HG02885 (cell line): ENCODE measurements at regions not wholly inside any gene's neighbourhood (a gene's known extent, or its start where the extent isn't known, plus 50 kb on each side); places are given as distances from the start of the nearest gene placed in this dataset.
"Not testable (repeated sequence)": the region's sequence is repeated elsewhere in the genome, so short reads cannot be mapped to it uniquely, and the experiment has no call there.

Experiments
- ATAC-seq: cut with Tn5 transposase; IDR thresholded peaks from one replicate; pipeline ENCODE4 v1.9.1; 2021; ENCODE audit warnings: mild to moderate bottlenecking; ENCODE audit not compliant: unreplicated experiment, poor library complexity

DNA sequence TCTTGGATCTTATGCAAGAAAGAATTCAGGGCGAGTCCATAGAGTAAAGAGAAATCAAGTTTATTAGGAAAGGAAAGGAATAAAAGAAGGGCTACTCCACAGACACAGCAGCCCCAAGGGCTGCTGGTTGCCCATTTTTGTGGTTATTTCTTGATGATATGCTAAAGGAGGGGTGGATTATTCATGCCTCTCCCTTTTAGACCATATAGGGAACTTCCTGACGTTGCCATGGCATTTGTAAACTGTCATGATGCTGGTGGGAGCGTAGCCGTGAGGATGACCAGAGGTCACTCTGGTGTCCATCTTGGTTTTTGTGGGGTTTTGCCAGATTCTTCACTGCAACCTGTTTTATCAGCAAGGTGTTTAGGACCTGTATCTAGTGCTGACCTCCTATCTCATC lies 115.4 kb upstream of the CARD11 start:
- ATAC-seq, result no peak

DNA sequence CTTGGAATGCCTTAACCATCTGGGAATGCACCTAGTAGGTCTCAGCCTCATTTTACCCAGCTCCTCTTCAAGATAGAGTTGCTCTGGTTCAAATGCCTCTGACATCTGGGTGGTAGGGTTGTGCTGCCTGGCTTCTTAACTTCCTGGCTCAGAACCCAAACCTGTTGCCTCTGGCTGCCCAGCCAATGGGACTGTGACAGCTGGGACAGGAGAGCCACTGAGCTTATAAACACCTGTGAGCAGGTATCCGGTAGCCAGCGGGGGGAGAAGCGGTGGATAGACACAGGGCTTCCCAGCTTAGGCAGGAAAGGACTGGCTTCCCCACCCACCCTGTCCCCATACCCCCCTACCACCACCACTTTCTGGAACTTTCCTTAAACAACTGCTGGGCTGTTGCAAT lies 115.8 kb upstream of the CARD11 start:
- no peak for ATAC-seq

DNA sequence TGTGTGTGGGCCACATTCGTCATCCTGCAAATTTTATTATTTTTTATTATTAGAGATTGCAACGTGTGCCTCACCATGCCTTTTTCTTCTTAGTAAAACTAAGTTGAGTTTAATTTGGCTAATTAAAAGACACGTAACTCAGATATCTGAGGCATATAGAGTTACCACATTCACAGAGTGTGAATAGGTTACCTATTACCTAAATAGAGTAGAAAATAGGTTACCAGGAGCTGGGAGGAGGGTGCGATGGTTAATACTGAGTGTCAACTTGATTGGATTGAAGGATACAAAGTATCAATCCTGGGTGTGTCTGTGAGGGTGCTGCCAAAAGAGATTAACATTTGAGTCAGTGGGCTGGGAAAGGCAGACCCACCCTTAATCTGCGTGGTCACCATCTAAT lies 116.3 kb upstream of the CARD11 start:
- not testable (repeated sequence) for ATAC-seq

DNA sequence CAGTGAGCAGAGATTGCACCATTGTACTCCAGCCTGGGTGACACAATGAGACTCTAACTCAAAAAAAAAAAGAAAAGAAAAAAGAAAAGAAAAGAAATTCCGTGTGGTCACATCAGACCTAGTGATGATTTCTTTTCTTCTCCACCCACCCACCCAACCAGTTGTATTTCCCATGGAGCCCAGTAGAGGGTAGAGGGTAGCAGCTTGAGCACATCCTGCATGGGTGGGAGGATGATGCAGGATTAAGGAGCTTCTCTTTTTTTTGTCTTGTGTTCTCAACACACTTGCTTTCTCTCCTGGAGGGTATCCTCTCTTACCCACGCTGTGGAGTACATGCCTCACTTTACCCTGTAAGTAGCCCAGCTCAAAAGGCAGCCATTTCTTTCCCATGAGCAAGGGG lies 118.6 kb upstream of the CARD11 start:
- no peak for ATAC-seq

DNA sequence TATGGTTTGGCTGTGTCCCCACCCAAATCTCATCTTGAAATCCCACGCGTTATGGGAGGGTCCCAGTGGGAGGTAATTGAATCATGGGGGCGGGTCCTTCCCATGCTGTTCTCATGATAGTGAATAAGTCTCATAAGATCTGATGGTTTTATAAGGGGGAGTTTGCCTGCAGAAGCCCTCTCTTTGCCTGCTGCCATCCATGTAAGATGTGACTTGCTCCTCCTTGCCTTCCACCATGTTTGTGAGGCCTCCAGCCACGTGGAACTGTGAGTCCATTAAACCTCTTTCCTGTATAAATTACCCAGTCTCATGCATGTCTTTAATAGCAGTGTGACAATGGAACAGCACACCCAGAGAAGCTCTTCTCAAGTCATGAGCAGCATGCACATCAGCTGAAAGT lies 119.1 kb upstream of the CARD11 start:
- ATAC-seq, result not testable (repeated sequence)

DNA sequence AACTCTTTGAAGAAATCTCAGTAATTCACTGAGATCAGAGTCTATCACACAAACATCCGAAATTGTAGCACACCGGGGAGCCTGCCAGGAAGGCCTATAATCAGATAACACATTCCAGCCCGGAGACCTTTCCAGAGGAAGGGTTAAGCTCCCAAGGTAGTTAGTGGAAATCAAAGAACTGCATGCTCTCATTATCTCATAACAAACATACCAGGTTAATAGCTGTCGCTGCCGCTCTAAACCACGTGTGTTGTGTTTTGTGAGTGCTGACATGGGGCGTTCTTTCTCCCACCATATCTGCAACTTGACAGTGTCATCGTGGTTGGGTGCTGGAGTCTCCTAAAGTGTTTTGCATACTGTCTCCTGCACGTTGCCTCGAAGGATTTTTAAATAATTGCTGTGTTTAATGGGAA lies 120.7 kb upstream of the CARD11 start:
- no peak for ATAC-seq

DNA sequence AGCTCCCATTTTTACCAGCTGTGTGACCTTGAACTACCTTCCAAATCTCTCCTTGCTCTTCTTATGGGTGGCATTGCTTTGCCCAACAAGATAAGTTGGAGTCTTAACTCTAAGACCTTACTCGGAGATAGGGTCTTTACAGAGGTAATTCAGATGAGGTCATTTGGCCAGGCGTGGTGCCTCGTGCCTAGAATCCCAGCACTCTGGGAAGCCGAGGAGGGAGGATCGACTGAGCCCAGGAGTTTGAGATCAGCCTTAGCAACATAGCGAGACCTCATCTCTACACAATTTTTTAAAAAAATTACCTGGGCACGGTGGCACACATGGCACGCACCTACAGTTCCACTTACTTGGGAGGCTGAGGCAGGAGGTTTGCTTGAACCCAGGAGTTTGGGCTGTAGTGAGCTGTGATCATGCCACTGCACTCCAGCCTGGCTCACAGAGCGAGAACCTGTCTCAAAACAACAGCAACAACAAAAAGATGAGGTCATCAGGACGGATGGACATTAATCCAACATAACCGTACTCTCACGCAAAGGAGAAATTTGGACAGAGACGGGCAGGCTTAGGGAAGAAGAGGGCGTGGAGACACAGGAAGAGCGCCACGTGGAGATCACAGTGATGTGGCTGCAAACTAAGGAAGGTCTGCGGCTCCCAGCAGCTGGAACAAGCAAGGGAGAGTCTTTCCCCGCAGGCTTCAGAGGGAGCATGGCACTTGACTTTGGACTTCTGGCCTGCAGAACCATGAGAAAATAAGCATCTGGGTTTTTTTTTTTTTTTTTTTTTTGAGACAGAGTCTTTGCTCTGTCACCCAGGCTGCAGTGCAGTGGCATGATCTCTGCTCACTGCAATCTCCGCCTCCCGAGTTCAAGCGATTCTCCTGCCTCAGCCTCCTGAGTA lies 122.3 kb upstream of the CARD11 start:
- ATAC-seq, result no peak

DNA sequence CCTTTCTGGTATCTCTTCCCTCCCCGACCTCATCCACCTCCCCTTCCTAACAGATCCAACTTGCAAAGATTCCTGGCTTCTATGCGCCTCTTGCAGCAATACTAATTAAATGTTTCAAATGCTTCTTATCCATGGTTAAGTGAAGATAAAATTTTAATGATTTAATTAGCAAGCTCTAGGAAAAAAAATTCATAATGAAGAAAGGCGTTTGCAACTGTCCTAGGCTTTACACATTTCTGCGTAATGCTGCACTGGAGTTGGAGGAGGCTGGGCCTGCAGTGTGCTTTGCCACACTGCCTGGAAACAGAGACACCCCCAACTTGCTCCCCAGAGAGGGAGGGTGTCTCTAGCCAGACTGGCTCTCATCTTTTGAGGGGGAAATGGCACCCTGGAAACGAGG lies 123.9 kb upstream of the CARD11 start:
- ATAC-seq, result no peak

DNA sequence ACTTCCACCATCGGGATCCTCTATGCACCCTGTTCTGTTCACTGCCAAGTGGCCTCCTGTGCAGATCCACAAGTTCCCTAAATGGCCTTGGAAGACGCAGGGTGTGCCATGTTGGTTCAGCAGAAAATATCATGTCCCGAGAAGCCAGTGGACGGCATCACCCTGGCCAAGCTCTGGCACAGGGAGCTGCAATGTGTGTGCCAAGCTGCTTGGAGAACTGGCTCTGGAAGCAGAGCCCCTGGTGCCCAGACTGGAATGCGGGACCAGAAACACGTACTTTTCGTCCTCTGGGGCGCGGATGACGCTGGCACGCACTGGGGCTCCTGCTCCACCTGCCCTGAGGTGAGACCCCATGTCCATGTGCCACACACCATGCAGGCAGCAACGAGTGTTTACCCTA lies 124.7 kb upstream of the CARD11 start:
- no peak for ATAC-seq

DNA sequence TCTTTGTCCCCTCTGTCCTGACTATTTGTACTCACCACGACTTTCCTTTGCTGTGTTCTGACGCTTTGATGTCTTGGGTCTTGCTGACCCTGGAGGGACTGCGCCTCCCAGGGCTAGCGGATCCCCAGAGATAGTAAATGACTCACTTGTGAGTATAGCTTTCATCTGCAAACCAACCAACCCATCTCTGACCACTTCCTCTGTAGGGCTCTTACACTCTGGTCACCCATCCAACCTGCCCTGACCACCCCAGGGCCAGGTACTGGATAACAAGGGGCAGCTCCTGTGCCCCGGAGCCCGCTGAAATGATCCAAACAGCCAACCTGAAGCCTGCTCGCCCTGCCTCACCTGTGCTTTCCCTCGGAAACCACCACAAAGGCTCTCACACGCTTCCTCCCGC lies 125.2 kb upstream of the CARD11 start:
- ATAC-seq, result no peak

DNA sequence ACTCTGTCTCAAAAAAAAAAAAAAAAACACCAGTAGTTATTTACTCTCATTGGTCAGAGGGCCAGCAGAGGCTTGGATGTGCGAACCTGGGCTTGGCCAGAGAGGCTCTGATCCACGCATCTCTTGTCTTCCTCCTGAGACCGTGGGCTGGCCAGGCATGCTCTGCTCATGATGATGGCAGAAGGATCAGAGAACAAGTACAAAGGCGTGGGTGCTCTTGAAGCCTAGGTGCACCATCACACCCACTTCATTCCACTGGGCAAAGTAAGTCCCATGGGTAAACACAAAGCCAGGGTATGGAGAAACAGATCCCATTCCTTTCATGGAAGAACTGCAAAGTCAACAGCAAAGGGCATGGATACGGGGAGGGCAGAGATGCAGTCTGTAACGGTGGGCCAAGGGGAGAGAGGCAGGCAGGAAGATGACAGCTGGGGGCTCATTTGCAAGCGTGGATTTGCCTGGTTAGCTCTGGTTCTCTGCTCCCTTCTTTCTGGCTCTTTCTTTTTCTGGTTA lies 128.2 kb upstream of the SDK1 start:
- no peak for ATAC-seq

DNA sequence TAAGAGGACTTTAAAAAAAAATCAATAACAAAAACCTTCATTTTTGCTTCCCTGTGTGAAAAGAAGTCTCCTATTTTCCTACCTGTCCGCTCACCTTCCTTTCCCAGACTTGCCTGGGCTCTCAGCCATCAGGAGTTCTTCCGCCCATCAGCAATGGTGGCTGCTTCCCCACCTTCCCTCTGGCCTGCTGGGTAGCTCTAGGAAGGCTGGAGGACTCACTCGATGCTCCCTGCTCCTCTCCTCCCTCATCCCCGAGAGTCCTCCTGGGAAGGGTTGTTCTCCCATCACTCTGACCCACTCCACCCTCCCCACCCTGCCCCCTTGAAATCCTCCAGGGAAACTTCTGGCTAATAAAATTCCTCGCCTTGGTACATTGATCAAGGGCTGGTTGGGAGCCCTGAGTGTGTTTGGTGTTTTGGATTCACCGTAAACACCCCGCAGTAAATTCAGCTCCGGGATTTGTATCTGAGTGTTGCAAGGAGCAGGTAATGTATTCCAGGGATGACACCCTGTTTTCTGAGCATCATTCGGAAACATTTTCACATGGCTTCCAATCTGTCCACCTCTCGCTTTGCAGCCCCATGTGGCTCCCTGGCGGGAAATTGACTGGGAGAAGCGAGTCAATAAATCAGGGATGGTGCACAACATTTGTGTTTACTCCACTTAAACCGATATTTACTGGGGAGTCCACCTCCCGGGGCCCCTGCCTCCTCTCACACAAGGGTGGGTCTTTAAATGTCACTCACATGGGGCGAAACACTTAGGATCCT lies 126.4 kb upstream of the SDK1 start:
- ATAC-seq, result no peak

DNA sequence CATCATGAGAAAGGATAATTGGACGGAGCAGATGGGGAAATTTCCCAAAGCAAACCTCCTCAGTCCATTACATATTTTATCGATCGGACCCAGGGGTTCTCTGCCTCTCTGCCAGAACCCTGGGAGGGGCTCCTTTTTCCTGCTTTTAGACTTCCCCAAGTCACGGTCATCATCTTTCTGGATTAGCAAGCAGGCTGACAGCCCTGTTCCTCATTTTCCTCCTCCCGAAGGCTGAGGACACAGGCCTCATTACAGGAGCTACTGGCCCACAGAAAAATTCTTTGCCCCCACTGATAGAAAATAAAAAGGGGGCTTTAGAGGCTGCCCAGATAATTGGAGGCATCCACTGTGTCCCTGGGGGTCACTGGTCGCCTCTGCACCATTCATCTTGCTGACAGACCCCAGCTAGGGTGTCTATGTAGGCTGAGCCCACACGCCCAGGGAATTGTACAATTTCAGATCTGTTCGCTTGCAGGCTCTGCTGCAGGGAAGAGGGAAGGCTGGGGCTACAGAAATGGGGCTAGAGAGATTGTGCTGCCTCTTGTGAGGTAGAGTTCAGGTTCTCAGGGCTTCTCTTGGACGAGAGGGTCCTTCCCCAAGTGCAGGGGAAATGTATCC lies 125.7 kb upstream of the SDK1 start:
- ATAC-seq, result no peak

DNA sequence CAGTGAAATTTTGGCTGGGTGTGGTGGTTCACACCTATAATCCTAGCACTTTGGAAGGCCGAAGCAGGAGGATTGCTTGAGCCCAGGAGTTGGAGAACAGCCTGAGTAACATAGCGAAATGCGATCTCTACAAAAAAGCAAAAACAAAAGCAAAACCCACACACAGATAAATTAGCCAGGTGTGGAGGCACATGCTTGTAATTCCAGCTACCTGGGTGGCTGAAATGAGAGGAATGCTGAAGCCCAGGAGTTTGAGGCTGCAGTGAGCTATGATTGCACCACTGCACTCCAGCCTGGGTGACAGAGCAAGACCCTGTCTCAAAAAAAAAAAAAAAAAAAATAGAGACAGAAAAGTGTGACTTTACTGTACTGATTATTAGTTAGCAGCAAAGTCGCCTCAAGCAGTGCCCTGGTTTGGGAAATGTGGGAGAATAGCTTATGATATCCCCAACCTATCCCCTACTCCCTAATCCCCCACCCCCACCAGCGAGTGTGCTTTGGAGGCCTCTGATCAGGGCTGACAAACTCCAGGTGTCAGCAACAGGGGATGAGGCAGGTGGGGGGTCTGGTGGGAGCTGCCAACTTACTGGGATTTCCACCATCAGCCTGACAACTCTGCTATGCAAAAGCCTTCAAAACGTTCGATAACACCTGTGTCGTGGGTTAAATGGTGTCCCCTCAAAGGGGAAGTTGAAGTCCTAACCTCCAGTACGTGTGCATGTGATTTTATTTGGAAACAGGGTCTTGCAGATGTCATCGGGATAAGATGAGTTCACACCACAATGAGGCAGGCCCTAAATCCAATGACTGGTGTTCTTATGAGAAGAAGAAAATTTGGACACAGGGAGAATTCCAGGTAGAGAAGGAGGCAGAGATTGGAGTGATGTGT lies 124.7 kb upstream of the SDK1 start:
- ATAC-seq, result no peak

DNA sequence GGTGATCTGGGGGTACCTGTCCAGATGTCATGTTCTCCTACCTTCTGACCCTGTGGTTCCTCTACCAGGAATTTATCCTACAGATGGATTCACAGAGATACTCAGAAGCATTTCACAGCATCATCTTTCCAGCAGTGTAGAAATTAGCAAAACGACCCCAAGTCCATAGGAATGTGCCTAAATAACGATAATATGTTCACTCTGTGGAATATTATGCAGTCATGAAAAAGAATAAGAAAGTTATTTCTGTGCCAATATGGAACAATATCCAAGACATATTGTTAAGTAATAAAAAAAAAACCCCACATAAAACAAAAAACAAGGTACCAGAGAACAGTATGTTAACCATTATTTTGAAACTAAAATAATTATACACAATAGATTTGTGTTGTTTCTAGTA lies 123.8 kb upstream of the SDK1 start:
- no peak for ATAC-seq

DNA sequence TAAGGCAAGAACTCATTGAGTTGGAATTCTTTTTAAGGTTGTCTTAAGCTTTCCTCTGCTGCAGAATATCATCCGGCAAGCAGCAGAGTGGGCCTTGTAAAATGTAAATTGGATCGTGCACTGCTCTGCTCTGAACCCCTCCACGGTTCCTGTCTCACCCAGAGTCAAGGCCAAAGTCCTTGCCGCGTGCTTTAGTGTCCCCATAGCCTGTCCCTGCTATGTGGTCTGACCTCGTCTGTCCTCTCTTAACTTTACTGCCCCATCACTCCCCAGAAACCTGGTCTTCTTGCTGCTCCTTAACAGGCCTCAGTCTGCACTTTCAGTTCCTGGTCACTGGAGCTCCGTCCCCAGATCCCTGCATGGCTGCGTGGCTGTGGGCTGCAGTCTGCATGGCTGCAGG lies 121.6 kb upstream of the SDK1 start:
- ATAC-seq, result no peak

DNA sequence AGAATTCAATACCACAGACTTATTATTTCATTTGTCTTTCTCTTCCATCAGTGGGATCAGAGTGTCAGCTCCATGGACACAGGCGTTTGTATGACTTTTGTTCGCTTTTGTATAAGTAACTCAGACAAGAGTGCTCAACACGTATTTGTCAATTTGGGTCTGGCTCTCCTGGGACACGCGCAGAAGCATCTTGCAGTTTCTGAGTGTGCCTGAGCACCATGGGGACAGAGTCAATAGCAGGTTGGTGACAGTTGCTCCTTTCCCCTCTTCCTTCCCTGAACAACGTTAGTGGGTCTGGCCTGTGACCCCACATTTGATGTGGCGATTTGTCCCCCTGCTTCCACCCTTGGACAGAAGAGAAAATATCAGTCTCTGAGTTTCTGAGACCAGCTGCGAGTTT lies 120.4 kb upstream of the SDK1 start:
- ATAC-seq, result no peak

DNA sequence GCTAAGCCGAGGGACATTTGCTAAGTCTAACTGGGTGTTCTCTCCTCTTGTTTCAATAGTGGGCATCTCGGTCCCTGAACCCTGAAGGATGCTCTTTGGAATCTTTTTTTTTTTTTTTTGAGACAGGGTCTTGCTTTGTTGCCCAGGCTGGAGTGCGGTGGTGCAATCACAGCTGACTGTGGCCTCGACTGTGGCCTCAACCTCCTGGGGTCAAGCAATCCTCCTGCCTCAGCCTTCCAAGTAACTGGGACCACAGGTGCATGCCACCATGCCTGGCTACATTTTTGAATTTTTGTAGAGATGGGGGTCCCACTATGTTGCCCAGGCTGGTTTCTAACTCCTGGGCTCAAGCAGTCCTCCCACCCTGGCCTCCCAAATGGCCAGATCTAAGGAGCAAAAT lies 119.0 kb upstream of the SDK1 start:
- not testable (repeated sequence) for ATAC-seq

DNA sequence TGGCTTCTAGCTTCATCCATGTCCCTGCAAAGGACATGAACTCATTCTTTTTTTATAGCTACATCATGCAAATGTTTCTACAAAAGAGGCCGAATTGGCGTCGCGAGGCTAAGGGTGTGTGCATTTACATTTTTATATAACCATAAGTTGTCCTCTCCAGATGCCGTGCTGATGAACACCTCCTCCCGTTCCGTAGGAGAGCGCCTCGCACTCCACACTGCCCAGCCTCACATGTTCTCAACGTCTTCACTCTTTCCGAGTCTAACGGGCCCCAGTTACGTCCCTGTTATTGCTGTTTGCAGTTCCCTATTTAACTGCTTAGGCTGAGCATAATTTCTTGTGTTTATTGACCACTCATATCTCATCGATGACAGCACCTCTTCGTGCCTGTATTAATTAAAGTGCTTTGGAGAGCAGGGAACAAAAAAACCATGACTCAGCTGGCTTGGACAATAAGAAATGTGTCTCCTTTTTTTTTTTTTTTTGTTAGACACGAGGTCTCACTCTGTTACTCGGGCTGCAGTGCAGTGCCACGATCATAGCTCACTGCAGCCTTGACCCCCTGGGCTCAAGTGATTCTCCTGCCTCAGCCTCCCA lies 113.5 kb upstream of the SDK1 start:
- ATAC-seq, result no peak

DNA sequence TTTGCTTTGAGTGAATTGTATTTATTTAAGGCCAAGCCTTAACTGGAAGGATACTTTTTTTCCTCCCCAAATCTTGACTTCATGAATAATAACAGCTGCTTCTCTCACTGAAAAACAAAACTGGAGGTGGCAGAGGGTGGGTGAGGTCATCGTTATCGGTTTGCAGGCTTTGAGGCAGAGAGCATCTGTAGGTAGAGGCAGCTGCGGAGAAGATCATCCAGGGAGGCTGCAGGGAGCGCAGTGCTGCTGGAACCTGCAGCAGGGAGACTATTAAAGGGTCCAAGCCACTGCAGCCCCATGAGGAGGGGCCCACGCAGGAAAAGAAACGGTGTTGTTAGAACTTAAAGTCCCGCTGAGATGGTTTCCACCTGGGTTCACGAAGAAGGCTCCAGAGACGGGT lies 112.1 kb upstream of the SDK1 start:
- no peak for ATAC-seq
